Suprapubic skin (tissue), 3 donors: ENCODE measurements at regions not wholly inside any gene's neighbourhood (a gene's known extent, or its start where the extent isn't known, plus 50 kb on each side); places are given as distances from the start of the nearest gene placed in this dataset.

Source experiments
- CTCF ChIP-seq, 2 donors: fragments of 200-600 bp in 1 of 2; fragments of 450-650 bp in 1 of 2; sonication (generic) in 1 of 2; IDR thresholded peaks; one replicate each; pipeline ENCODE4 v1.5.1; 2016 to 2019; ENCODE audit warnings: antibody characterized with exemption in 2 of 2, mild to moderate bottlenecking in 1 of 2, moderate library complexity in 1 of 2
- POLR2A ChIP-seq, 2 donors: fragments of 450-650 bp; IDR thresholded peaks; one replicate each; pipeline ENCODE4 v1.6.1; 2017; ENCODE audit warnings: antibody characterized with exemption in 2 of 2, mild to moderate bottlenecking in 2 of 2, moderate library complexity in 2 of 2

- TF ChIP-seq CTCF (IDR thresholded peaks at IDR 0.05) (no peak), POLR2A (IDR thresholded peaks at IDR 0.05) (no peak)
These were observed 926.6 kb upstream of the TMEM132C start for GRCh38 chr12:127340381-127340780.
